B cell (primary cell): ENCODE measurements at regions not wholly inside any gene's neighbourhood (a gene's known extent, or its start where the extent isn't known, plus 50 kb on each side); places are given as distances from the start of the nearest gene placed in this dataset.

Experiments
- CTCF ChIP-seq: fragments of 200-600 bp; IDR thresholded peaks from one replicate; pipeline ENCODE4 v1.8.0; 2022; ENCODE audit warnings: antibody characterized with exemption, mild to moderate bottlenecking
- EZH2 ChIP-seq: IDR thresholded peaks from 2 replicates; pipeline ENCODE4 v1.6.1; 2012; ENCODE audit warnings: borderline replicate concordance, low read depth, mild to moderate bottlenecking, moderate library complexity, low read length; ENCODE audit not compliant: insufficient read depth, poor library complexity, severe bottlenecking

DNA sequence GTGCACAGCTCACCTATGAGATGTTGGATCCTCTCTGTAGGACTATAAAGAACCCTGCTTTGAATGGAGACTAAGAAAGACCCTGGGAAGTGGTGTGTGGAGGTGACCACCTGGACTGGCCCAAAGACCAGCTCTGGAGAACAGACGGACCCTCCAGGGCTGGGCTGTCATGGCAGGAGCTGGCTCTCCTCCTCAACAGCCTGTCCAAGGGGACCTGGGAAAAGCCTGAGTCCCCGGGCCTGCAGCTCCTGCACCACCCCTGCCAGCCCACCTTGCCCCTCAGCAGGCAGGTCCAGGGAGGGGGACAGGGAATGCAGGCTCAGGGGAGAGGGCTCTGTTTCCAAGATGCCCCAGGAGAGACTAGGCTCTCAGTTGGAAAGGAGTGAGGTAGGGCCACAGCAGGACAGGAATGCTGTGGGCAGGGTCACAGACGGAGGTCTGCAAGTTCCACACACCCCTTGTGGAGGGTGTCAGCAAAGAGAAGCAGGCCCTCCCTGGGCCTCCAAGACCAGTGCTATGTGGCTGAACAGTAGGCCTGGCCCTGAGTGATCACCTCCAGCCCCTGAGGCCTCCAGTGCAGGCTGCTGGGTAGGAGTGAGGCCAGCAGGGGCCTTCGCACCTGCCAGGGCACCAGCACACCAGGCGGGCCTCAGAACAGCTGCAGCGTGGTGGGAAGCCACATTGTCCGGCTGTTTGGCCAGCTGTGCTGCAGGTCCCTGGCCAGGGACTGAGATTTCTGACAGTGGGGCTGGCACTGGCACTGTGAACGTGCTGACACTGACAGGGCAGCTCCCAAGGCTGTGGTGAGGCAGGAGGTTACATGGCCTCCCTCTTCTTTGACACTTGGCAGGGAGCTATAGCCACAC is 86.4 kb upstream of the OTOS start:
- TF ChIP-seq CTCF = no peak
- TF ChIP-seq EZH2 = no peak
